ENCODE measurements at regions not wholly inside any gene's neighbourhood (a gene's known extent, or its start where the extent isn't known, plus 50 kb on each side); places are given as distances from the start of the nearest gene placed in this dataset.
"Not testable (repeated sequence)": the region's sequence is repeated elsewhere in the genome, so short reads cannot be mapped to it uniquely, and the experiment has no call there.

GRCh38 chr5:173488144-173488543 lies 128.3 kb downstream of the BOD1 start:
- Mint-ChIP-seq H3K4me3 (no peak overlapping the region), H3K4me1 (ENCODE audit: low read depth) (peaks cover 8% of the 10 kb centered on the region)
- TF ChIP-seq, protein P1, sequence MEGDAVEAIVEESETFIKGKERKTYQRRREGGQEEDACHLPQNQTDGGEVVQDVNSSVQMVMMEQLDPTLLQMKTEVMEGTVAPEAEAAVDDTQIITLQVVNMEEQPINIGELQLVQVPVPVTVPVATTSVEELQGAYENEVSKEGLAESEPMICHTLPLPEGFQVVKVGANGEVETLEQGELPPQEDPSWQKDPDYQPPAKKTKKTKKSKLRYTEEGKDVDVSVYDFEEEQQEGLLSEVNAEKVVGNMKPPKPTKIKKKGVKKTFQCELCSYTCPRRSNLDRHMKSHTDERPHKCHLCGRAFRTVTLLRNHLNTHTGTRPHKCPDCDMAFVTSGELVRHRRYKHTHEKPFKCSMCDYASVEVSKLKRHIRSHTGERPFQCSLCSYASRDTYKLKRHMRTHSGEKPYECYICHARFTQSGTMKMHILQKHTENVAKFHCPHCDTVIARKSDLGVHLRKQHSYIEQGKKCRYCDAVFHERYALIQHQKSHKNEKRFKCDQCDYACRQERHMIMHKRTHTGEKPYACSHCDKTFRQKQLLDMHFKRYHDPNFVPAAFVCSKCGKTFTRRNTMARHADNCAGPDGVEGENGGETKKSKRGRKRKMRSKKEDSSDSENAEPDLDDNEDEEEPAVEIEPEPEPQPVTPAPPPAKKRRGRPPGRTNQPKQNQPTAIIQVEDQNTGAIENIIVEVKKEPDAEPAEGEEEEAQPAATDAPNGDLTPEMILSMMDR (IDR thresholded peaks at IDR 0.05) = no peak

GRCh38 chr5:173487300-173487699 lies 129.2 kb downstream of the BOD1 start:
- peaks cover 21% of the 10 kb centered on the region for H3K27me3 Mint-ChIP-seq (ENCODE audit: insufficient read depth)
- no peaks in the 10 kb centered on the region for H3K9me3 Mint-ChIP-seq
- H3K36me3 Mint-ChIP-seq (ENCODE audit: low read depth) = no peaks in the 10 kb centered on the region
- no peak overlapping the region for H3K4me3 Mint-ChIP-seq
- no peak overlapping the region for H3K27ac Mint-ChIP-seq
- H3K4me1 Mint-ChIP-seq (ENCODE audit: low read depth) = peaks cover 8% of the 10 kb centered on the region
- TF ChIP-seq, protein P1 (IDR thresholded peaks at IDR 0.05) = no peak
- no peak for DNase-seq

More at GRCh38 chr5:173488144-173488543, 128.3 kb downstream of the BOD1 start:
- Mint-ChIP-seq H3K27ac (no peak overlapping the region), H3K9me3 (no peaks in the 10 kb centered on the region), H3K27me3 (ENCODE audit: insufficient read depth) (peaks cover 21% of the 10 kb centered on the region), H3K36me3 (ENCODE audit: low read depth) (no peaks in the 10 kb centered on the region)
- DNase-seq = no peak

GRCh38 chr5:173486355-173487225 lies 129.9 kb downstream of the BOD1 start:
- TF ChIP-seq, protein P1 (IDR thresholded peaks at IDR 0.05) = no peak
- Mint-ChIP-seq H3K4me1 (ENCODE audit: low read depth) (peaks cover 8% of the 10 kb centered on the region), H3K9me3 (no peaks in the 10 kb centered on the region), H3K4me3 (no peak overlapping the region), H3K36me3 (ENCODE audit: low read depth) (no peaks in the 10 kb centered on the region), H3K27ac (no peak overlapping the region), H3K27me3 (ENCODE audit: insufficient read depth) (peaks cover 22% of the 10 kb centered on the region)
- no peak for DNase-seq

DNA sequence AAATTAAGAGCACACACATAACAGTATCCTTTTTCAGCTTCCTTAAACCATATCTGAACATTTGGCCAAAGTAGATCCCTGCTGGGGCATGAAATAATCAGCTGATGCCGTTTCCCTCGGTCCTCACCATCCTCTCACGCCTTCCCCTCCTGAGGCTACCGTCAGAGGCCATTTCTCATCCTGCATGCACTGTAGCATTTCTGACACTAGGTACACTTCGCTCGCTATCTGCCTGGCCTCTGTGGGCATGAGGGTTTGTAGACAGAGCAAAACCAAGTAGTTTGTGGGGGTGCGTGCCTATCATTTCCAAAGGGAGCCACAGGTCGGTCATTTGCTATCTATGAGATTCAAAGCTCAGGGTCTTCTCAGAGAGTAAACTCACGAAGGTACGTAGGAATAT lies 131.9 kb downstream of the BOD1 start:
- no peak overlapping the region for H3K4me3 Mint-ChIP-seq
- TF ChIP-seq, protein P1 (IDR thresholded peaks at IDR 0.05) = no peak
- no peak overlapping the region for H3K27ac Mint-ChIP-seq
- peaks cover 19% of the 10 kb centered on the region for H3K4me1 Mint-ChIP-seq (ENCODE audit: low read depth)
- no peak for DNase-seq
- H3K9me3 Mint-ChIP-seq = no peaks in the 10 kb centered on the region
- H3K27me3 Mint-ChIP-seq (ENCODE audit: insufficient read depth) = peaks cover 16% of the 10 kb centered on the region
- H3K36me3 Mint-ChIP-seq (ENCODE audit: low read depth) = no peaks in the 10 kb centered on the region

DNA sequence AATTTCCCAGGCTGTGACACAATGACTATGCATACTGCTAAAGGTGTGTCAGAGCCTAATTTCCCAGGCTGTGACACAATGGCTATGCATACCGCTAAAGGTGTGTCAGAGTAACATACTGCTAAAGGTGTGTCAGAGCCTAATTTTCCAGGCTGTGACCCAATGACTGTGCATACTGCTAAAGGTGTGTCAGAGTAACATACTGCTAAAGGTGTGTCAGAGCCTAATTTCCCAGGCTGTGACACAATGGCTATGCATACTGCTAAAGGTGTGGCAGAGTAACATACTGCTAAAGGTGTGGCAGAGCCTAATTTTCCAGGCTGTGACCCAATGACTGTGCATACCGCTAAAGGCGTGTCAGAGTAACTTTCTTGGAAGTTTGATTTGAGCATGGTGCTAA lies 132.9 kb downstream of the BOD1 start:
- H3K4me3 Mint-ChIP-seq; DNase-seq; H3K27ac Mint-ChIP-seq; H3K9me3 Mint-ChIP-seq; H3K36me3 Mint-ChIP-seq (ENCODE audit: low read depth): not testable (repeated sequence)
- Mint-ChIP-seq H3K4me1 (ENCODE audit: low read depth) (peaks cover 19% of the 10 kb centered on the region), H3K27me3 (ENCODE audit: insufficient read depth) (peaks cover 17% of the 10 kb centered on the region)

GRCh38 chr5:173483160-173483559 lies 133.3 kb downstream of the BOD1 start:
- H3K9me3 Mint-ChIP-seq = no peaks in the 10 kb centered on the region
- H3K4me1 Mint-ChIP-seq (ENCODE audit: low read depth) = peaks cover 19% of the 10 kb centered on the region

More at GRCh38 chr5:173483160-173483559, 133.3 kb downstream of the BOD1 start:
- no peak overlapping the region for H3K4me3 Mint-ChIP-seq
- DNase-seq = no peak
- H3K36me3 Mint-ChIP-seq (ENCODE audit: low read depth) = no peaks in the 10 kb centered on the region
- no peak overlapping the region for H3K27ac Mint-ChIP-seq
- H3K27me3 Mint-ChIP-seq (ENCODE audit: insufficient read depth) = peaks cover 17% of the 10 kb centered on the region
- TF ChIP-seq, protein P1 (IDR thresholded peaks at IDR 0.05) = no peak

All from HFFc6 (cell line).